ENCODE measurements at regions not wholly inside any gene's neighbourhood (a gene's known extent, or its start where the extent isn't known, plus 50 kb on each side); places are given as distances from the start of the nearest gene placed in this dataset.
"Not testable (repeated sequence)": the region's sequence is repeated elsewhere in the genome, so short reads cannot be mapped to it uniquely, and the experiment has no call there.

GRCh38 chr16:29313559-29314048 is 92.9 kb downstream of the NPIPB11 start:
- Mint-ChIP-seq H3K27me3 (ENCODE audit: low read depth) (peaks cover 20% of the 10 kb centered on the region), H3K36me3 (ENCODE audit: low read depth) (no peaks in the 10 kb centered on the region), H3K27ac (peak overlapping the region; percentile 60 to 81 (median 72)), H3K9me3 (no peaks in the 10 kb centered on the region), H3K4me3 (peak overlapping the region; percentile 27 to 42 (median 35)), H3K4me1 (peaks cover 50% of the 10 kb centered on the region)
- TF ChIP-seq CTCF (IDR thresholded peaks at IDR 0.05; ENCODE audit: unreplicated experiment in 3 of 3) = no peak

GRCh38 chr16:29312835-29313558 is 93.5 kb downstream of the NPIPB11 start:
- peak overlapping the region; percentile 60 to 81 (median 72) for H3K27ac Mint-ChIP-seq
- peak overlapping the region; percentile 27 to 42 (median 35) for H3K4me3 Mint-ChIP-seq
- peaks cover 19% of the 10 kb centered on the region for H3K27me3 Mint-ChIP-seq (ENCODE audit: low read depth)
- no peak for TF ChIP-seq CTCF (IDR thresholded peaks at IDR 0.05; ENCODE audit: unreplicated experiment in 3 of 3)
- H3K36me3 Mint-ChIP-seq (ENCODE audit: low read depth) = no peaks in the 10 kb centered on the region
- peaks cover 47% of the 10 kb centered on the region for H3K4me1 Mint-ChIP-seq
- no peaks in the 10 kb centered on the region for H3K9me3 Mint-ChIP-seq

- Mint-ChIP-seq H3K4me1 (peaks cover 49% of the 10 kb centered on the region), H3K27me3 (ENCODE audit: low read depth) (peaks cover 21% of the 10 kb centered on the region)
- H3K27ac Mint-ChIP-seq; H3K9me3 Mint-ChIP-seq; H3K4me3 Mint-ChIP-seq; H3K36me3 Mint-ChIP-seq (ENCODE audit: low read depth): not testable (repeated sequence)
Observed at GRCh38 chr16:29312345-29312675, 94.2 kb downstream of the NPIPB11 start.

- Mint-ChIP-seq H3K27me3 (ENCODE audit: low read depth) (peaks cover 22% of the 10 kb centered on the region), H3K4me3 (no peak overlapping the region), H3K9me3 (no peaks in the 10 kb centered on the region), H3K36me3 (ENCODE audit: low read depth) (no peaks in the 10 kb centered on the region), H3K27ac (peak overlapping the region; percentile 58 to 70 (median 68)), H3K4me1 (peaks cover 46% of the 10 kb centered on the region)
- no peak for TF ChIP-seq CTCF (IDR thresholded peaks at IDR 0.05; ENCODE audit: unreplicated experiment in 3 of 3)
Observed at GRCh38 chr16:29311461-29312344, 94.8 kb downstream of the NPIPB11 start.

- H3K4me3 Mint-ChIP-seq = no peak overlapping the region
Observed at GRCh38 chr16:29310852-29311314, 95.6 kb downstream of the NPIPB11 start.

GRCh38 chr16:29310243-29310642 is 96.3 kb downstream of the NPIPB11 start:
- not testable (repeated sequence) for H3K4me3 Mint-ChIP-seq; H3K36me3 Mint-ChIP-seq (ENCODE audit: low read depth); H3K9me3 Mint-ChIP-seq
- H3K4me1 Mint-ChIP-seq = peaks cover 38% of the 10 kb centered on the region
- H3K27me3 Mint-ChIP-seq (ENCODE audit: low read depth) = peaks cover 21% of the 10 kb centered on the region
- H3K27ac Mint-ChIP-seq = peak overlapping the region in 2 of 3 experiments; percentile 58 to 68

More at GRCh38 chr16:29310852-29311314, 95.6 kb downstream of the NPIPB11 start:
- no peak for TF ChIP-seq CTCF (IDR thresholded peaks at IDR 0.05; ENCODE audit: unreplicated experiment in 3 of 3)
- Mint-ChIP-seq H3K36me3 (ENCODE audit: low read depth) (no peaks in the 10 kb centered on the region), H3K27me3 (ENCODE audit: low read depth) (peaks cover 18% of the 10 kb centered on the region), H3K4me1 (peaks cover 44% of the 10 kb centered on the region), H3K9me3 (no peaks in the 10 kb centered on the region), H3K27ac (peak overlapping the region; percentile 58 to 70 (median 68))

GRCh38 chr16:29309601-29310000 is 96.9 kb downstream of the NPIPB11 start:
- not testable (repeated sequence) for H3K36me3 Mint-ChIP-seq (ENCODE audit: low read depth); H3K27ac Mint-ChIP-seq; H3K4me3 Mint-ChIP-seq; H3K9me3 Mint-ChIP-seq
- Mint-ChIP-seq H3K4me1 (peaks cover 37% of the 10 kb centered on the region), H3K27me3 (ENCODE audit: low read depth) (peaks cover 25% of the 10 kb centered on the region)
